Ascending aorta (tissue), 2 donors: ENCODE measurements at regions not wholly inside any gene's neighbourhood (a gene's known extent, or its start where the extent isn't known, plus 50 kb on each side); places are given as distances from the start of the nearest gene placed in this dataset.

ENCODE experiments used
- DNase-seq, 2 donors: peaks; one replicate each; pipeline ENCODE4 v3.0.0-alpha.2; 2019; ENCODE audit warnings: low spot score in 2 of 2
- H3K27ac ChIP-seq, 2 donors: fragments of 200-600 bp; sonication (generic); one replicate each; pipeline ENCODE4 v1.5.1; 2016 to 2017; ENCODE audit warnings: mild to moderate bottlenecking in 1 of 2
- H3K27me3 ChIP-seq: fragments of 200-600 bp; sonication (generic); one replicate; pipeline ENCODE4 v1.5.1; 2017
- H3K36me3 ChIP-seq, 2 donors: fragments of 200-600 bp; sonication (generic); one replicate each; pipeline ENCODE4 v1.5.1; 2016
- H3K4me1 ChIP-seq, 2 donors: fragments of 200-600 bp; sonication (generic); one replicate each; pipeline ENCODE4 v1.5.1; 2016 to 2017; ENCODE audit warnings: mild to moderate bottlenecking in 1 of 2
- H3K4me3 ChIP-seq, 2 donors: fragments of 200-600 bp; sonication (generic); one replicate each; pipeline ENCODE4 v1.5.1; 2016 to 2017; ENCODE audit warnings: mild to moderate bottlenecking in 1 of 2
- H3K9me3 ChIP-seq, 2 donors: fragments of 200-600 bp; sonication (generic); one replicate each; pipeline ENCODE4 v1.5.1; 2016
- CTCF ChIP-seq, 3 experiments: fragments of 200-600 bp in 2 of 3; fragments of 450-650 bp in 1 of 3; sonication (generic) in 2 of 3; IDR thresholded peaks; one replicate each; pipeline ENCODE4 v1.5.1; 2016 to 2019; ENCODE audit warnings: antibody characterized with exemption in 3 of 3, mild to moderate bottlenecking in 1 of 3, moderate library complexity in 1 of 3
- intact Hi-C: fragments of 100-400 bp; cut with DNase I; formaldehyde crosslinking; loops from one replicate; pipeline ENCODE4 v1.15.1; 2023

DNA sequence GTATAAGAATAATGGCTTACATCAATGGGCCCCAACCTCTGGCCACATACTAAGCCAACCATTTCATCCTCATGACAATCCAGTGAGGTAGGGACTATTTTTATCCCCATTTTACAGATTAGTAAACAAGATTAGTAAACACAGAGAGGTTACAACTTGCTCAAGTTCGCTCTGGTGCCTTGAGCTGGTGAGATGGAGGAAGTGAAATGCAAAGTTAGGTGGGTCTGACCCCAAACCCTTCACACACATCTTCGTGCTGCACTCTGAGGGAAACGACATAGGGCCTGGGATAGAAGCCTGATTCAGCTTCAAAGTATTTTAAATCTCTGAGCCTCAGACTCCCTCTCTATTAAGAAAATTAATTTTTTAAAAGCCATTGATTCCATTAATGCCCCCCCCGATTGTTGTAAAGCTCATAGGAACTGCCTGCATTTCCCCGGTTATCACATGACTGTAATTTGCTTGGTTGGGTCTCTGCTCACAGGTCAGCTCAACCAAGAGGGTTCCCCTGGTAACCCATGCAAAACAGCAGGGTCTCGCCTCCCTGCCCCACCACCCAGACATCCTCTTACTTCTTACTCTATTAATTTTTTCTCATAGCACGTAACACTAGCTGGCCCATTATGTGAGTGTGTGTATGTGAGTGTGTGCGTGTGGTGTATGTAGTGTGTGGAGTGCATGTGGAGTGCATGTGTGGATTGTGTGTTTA, 221.2 kb downstream of the MAFB start:
- no peaks in the 10 kb centered on the region for H3K36me3 ChIP-seq
- H3K27me3 ChIP-seq = no peaks in the 10 kb centered on the region
- intact Hi-C loops = no loop called here
- no peak overlapping the region for H3K4me3 ChIP-seq
- no peak overlapping the region for H3K27ac ChIP-seq
- no peaks in the 10 kb centered on the region for H3K4me1 ChIP-seq
- no peak for DNase-seq
- H3K9me3 ChIP-seq = no peaks in the 10 kb centered on the region
- TF ChIP-seq CTCF (IDR thresholded peaks at IDR 0.05) = no peak

- Histone ChIP-seq H3K9me3 (no peaks in the 10 kb centered on the region), H3K4me1 (no peaks in the 10 kb centered on the region), H3K27ac (no peak overlapping the region), H3K27me3 (no peaks in the 10 kb centered on the region), H3K4me3 (no peak overlapping the region), H3K36me3 (no peaks in the 10 kb centered on the region)
- intact Hi-C loops = no loop called here
- no peak for TF ChIP-seq CTCF (IDR thresholded peaks at IDR 0.05)
- DNase-seq = no peak
These were observed 222.0 kb downstream of the MAFB start for GRCh38 chr20:40467067-40467466.

- Histone ChIP-seq H3K36me3 (no peaks in the 10 kb centered on the region), H3K27me3 (no peaks in the 10 kb centered on the region), H3K4me3 (no peak overlapping the region), H3K4me1 (no peaks in the 10 kb centered on the region), H3K9me3 (no peaks in the 10 kb centered on the region), H3K27ac (peak overlapping the region in 1 of 2 donors; percentile 33)
- intact Hi-C loops = no loop called here
- DNase-seq = no peak
- no peak for TF ChIP-seq CTCF (IDR thresholded peaks at IDR 0.05)
These were observed 224.3 kb downstream of the MAFB start for GRCh38 chr20:40464731-40465208.

DNA sequence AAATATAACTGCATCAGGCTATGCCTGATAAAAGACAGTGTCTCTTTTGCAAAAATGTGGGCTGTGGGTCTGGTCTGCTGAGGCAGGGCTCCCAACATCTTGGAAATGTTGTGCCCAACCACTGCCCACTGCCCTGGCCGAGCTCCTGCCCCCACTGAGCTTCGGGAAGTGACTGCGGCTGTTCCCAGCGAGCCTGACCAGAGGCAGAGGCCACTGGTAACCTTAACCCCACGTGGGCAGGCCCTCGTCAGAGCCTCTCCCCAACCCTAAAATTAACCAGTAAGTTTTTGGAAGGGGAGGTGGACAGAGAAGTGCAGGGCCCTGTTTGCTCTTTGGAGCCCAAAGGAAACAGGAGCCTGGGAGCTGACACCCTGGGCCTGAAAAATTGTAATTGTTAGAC, 225.9 kb downstream of the MAFB start:
- Histone ChIP-seq H3K36me3 (no peaks in the 10 kb centered on the region), H3K27me3 (no peaks in the 10 kb centered on the region), H3K27ac (no peak overlapping the region), H3K4me1 (no peaks in the 10 kb centered on the region), H3K9me3 (no peaks in the 10 kb centered on the region), H3K4me3 (no peak overlapping the region)
- intact Hi-C loops = no loop called here
- no peak for DNase-seq
- TF ChIP-seq CTCF (IDR thresholded peaks at IDR 0.05) = no peak

DNA sequence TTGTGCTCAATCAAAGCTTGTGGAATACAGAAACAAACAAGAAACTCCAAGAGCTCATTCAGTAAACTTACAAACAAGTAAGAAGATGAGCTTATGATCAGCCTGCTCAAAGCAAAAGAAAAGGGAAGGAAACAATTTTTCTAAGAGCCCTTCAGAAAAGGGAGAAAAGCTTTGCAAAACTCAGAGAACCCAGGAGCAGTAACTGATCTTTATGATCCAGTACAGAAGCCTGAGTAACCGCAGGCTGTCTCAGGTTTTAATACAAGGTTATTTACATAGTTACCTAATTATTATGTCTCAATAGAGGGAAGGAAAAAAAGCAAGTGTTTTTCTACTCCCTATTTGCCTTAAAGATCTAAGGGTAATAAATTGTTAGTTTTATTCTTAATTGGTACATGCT, 226.5 kb downstream of the MAFB start:
- H3K27me3 ChIP-seq = no peaks in the 10 kb centered on the region
- H3K9me3 ChIP-seq = no peaks in the 10 kb centered on the region
- no peak overlapping the region for H3K27ac ChIP-seq
- H3K4me1 ChIP-seq = no peaks in the 10 kb centered on the region
- no peak for DNase-seq
- no peaks in the 10 kb centered on the region for H3K36me3 ChIP-seq
- intact Hi-C loops = no loop called here
- no peak overlapping the region for H3K4me3 ChIP-seq
- no peak for TF ChIP-seq CTCF (IDR thresholded peaks at IDR 0.05)

- TF ChIP-seq CTCF (IDR thresholded peaks at IDR 0.05) = no peak
- intact Hi-C loops = no loop called here
- H3K4me1 ChIP-seq = no peaks in the 10 kb centered on the region
- no peaks in the 10 kb centered on the region for H3K9me3 ChIP-seq
- H3K27me3 ChIP-seq = no peaks in the 10 kb centered on the region
- no peak for DNase-seq
- H3K36me3 ChIP-seq = no peaks in the 10 kb centered on the region
- no peak overlapping the region for H3K4me3 ChIP-seq
- H3K27ac ChIP-seq = no peak overlapping the region
These were observed 229.7 kb downstream of the MAFB start for GRCh38 chr20:40459299-40459698.
